ENCODE measurements at regions not wholly inside any gene's neighbourhood (a gene's known extent, or its start where the extent isn't known, plus 50 kb on each side); places are given as distances from the start of the nearest gene placed in this dataset.

- 46 to 74% methylated on average over 2 of the region's 2 CpGs for WGBS, 2 donors
- Histone ChIP-seq H3K4me3 (no peak overlapping the region), H3K9me3 (peaks cover 0 to 7% (median 0%) of the 10 kb centered on the region in 4 donors), H3K27ac (no peak overlapping the region), H3K4me1 (no peaks in the 10 kb centered on the region), H3K27me3 (no peaks in the 10 kb centered on the region), H3K36me3 (no peaks in the 10 kb centered on the region)
- DNase-seq (no peak), ATAC-seq (ENCODE audit: low FRiP score in 2 of 2) (no peak)
- TF ChIP-seq POLR2A (IDR thresholded peaks at IDR 0.05) (no peak), POLR2AphosphoS5 (IDR thresholded peaks at IDR 0.05) (no peak), CTCF (IDR thresholded peaks at IDR 0.05) (no peak)
Measured at GRCh38 chr16:35187665-35188225, 1728.3 kb downstream of the TP53TG3F start.

- Histone ChIP-seq H3K36me3 (no peaks in the 10 kb centered on the region), H3K4me3 (no peak overlapping the region), H3K27ac (no peak overlapping the region), H3K4me1 (no peaks in the 10 kb centered on the region), H3K9me3 (peaks cover 0 to 4% (median 0%) of the 10 kb centered on the region in 4 donors), H3K27me3 (no peaks in the 10 kb centered on the region)
- DNase-seq, result peak in 1 of 2 donors; percentile 60
- ATAC-seq (ENCODE audit: low FRiP score in 2 of 2), result peak in 1 of 2 donors; percentile 32
- 54 to 55% methylated on average over 6 to 8 of the region's 8 CpGs for WGBS, 2 donors
- TF ChIP-seq CTCF (IDR thresholded peaks at IDR 0.05) (peak in 1 of 6 experiments; percentile 6), POLR2A (IDR thresholded peaks at IDR 0.05) (no peak), POLR2AphosphoS5 (IDR thresholded peaks at IDR 0.05) (no peak), EP300 (IDR thresholded peaks at IDR 0.05) (no peak)
Measured at GRCh38 chr16:35188288-35189155, 1729.1 kb downstream of the TP53TG3F start.

- H3K4me3 ChIP-seq, result no peak overlapping the region
- DNase-seq, result no peak
- peaks cover 0 to 16% (median 0%) of the 10 kb centered on the region in 4 donors for H3K9me3 ChIP-seq
- WGBS, 2 donors, result 74 to 90% methylated on average over 4 of the region's 4 CpGs
- no peaks in the 10 kb centered on the region for H3K36me3 ChIP-seq
- no peak for TF ChIP-seq POLR2A (IDR thresholded peaks at IDR 0.05)
- TF ChIP-seq EP300 (IDR thresholded peaks at IDR 0.05), result no peak
- no peak for TF ChIP-seq POLR2AphosphoS5 (IDR thresholded peaks at IDR 0.05)
- no peak for TF ChIP-seq CTCF (IDR thresholded peaks at IDR 0.05)
- no peak for ATAC-seq (ENCODE audit: low FRiP score in 2 of 2)
- H3K27ac ChIP-seq, result no peak overlapping the region
- no peaks in the 10 kb centered on the region for H3K27me3 ChIP-seq
- no peaks in the 10 kb centered on the region for H3K4me1 ChIP-seq
Measured at GRCh38 chr16:35192993-35193392, 1733.6 kb downstream of the TP53TG3F start.

GRCh38 chr16:35193956-35194355 lies 1734.5 kb downstream of the TP53TG3F start:
- TF ChIP-seq POLR2AphosphoS5 (IDR thresholded peaks at IDR 0.05) (no peak), CTCF (IDR thresholded peaks at IDR 0.05) (no peak), EP300 (IDR thresholded peaks at IDR 0.05) (no peak), POLR2A (IDR thresholded peaks at IDR 0.05) (no peak)
- H3K9me3 ChIP-seq, result peaks cover 0 to 23% (median 0%) of the 10 kb centered on the region in 4 donors
- no peaks in the 10 kb centered on the region for H3K4me1 ChIP-seq
- 49 to 65% methylated on average over 3 of the region's 3 CpGs for WGBS, 2 donors
- DNase-seq (no peak), ATAC-seq (ENCODE audit: low FRiP score in 2 of 2) (no peak)
- H3K27me3 ChIP-seq, result no peaks in the 10 kb centered on the region
- H3K27ac ChIP-seq, result no peak overlapping the region
- no peaks in the 10 kb centered on the region for H3K36me3 ChIP-seq
- no peak overlapping the region for H3K4me3 ChIP-seq
